ENCODE measurements at regions not wholly inside any gene's neighbourhood (a gene's known extent, or its start where the extent isn't known, plus 50 kb on each side); places are given as distances from the start of the nearest gene placed in this dataset.

DNA sequence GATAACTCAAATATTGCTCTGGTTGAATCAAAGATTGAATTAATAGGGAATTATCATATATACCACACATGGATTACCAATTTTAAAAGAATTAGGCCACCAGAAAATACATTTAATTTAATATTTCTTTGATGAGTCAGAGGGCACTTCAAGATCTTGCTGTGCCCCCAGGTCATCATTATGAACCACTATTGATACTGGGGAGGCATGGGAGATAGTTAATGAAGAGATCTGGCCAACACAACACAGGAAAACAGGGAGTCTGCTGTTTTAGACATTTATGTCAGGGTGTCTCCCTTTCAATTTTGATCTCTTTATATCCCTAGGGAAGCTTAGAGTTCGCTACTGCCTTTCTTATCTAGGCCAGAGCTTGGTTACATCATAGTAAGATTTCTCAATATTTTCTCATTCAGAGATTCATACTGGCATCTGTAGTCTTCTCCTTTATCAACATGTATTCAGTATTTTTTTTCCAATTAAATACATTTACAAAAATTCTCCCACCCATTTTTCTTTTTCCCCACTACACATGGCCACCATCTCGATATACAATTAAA, 158.3 kb upstream of the ZFHX3 start:
- TF ChIP-seq, protein P1, sequence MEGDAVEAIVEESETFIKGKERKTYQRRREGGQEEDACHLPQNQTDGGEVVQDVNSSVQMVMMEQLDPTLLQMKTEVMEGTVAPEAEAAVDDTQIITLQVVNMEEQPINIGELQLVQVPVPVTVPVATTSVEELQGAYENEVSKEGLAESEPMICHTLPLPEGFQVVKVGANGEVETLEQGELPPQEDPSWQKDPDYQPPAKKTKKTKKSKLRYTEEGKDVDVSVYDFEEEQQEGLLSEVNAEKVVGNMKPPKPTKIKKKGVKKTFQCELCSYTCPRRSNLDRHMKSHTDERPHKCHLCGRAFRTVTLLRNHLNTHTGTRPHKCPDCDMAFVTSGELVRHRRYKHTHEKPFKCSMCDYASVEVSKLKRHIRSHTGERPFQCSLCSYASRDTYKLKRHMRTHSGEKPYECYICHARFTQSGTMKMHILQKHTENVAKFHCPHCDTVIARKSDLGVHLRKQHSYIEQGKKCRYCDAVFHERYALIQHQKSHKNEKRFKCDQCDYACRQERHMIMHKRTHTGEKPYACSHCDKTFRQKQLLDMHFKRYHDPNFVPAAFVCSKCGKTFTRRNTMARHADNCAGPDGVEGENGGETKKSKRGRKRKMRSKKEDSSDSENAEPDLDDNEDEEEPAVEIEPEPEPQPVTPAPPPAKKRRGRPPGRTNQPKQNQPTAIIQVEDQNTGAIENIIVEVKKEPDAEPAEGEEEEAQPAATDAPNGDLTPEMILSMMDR (IDR thresholded peaks at IDR 0.05) = no peak

DNA sequence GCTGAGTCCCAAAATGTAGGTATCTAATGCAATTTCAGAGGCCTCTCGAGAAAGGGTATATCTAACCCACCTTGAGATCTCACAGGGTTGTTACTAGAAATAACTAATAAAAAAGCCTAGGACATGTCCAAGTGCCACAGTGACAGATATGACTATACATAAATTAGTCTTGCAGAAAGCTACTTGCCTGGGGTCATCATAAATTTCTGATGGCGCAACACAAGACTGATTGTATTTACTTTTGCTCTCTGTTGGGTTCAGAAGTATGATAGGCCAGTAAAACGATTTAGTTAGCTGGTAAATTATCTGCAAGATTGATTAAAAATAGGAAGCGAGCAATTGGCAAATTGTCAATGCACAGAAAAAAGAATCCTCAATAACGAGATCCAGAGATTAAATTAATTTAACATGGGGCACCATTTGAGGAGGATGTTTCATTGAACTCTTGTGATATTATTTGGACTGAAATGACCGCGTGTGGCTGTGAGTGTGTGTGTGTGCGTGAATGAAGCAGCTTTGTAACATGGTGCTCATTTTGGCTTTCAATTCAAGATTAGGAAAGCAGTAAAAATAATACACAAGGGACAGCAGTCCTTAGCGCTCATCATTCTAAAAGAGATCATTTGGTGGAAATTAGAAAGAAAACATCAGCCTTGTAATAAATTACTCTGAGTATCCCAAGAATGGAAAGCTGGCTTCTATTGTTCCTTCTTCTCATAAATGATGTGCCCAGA, 157.4 kb upstream of the ZFHX3 start:
- TF ChIP-seq, protein P1 (IDR thresholded peaks at IDR 0.05) = no peak

DNA sequence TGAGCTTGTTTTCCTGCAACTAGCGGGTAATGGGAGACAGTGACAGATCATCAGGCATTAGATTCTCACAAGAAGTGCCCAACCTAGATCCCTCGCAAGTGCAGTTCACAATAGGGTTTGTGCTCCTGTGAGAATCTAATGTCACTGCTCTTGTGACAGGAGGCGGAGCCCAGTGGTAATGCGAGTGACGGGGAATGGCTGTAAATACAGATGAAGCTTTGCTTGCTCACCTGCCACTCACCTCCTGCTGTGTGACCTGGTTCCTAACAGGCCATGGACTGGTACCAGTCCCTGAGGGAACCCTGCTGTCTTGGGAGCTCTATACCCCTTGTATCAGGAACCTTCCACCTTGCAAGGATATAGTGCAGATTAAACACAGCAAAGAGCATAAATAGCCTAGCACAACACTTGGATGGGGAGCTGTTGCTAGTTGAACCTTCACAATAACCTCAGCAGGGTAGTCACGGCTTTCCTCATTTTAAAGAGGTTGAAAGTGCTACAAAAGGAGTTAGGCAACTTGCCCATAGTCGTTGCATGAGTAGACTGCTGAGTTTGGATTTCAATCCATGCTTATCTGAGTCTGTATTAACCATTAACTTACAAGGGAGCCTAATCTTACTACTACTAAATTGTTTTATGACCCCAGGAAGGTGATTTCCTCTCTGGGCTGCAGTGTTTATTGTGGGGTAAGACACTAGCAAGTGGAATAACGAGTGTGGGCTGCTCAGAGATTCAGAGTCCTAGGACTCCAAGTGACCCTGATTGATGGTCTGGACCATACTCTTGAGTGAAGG, 156.6 kb upstream of the ZFHX3 start:
- TF ChIP-seq, protein P1 (IDR thresholded peaks at IDR 0.05) = no peak

DNA sequence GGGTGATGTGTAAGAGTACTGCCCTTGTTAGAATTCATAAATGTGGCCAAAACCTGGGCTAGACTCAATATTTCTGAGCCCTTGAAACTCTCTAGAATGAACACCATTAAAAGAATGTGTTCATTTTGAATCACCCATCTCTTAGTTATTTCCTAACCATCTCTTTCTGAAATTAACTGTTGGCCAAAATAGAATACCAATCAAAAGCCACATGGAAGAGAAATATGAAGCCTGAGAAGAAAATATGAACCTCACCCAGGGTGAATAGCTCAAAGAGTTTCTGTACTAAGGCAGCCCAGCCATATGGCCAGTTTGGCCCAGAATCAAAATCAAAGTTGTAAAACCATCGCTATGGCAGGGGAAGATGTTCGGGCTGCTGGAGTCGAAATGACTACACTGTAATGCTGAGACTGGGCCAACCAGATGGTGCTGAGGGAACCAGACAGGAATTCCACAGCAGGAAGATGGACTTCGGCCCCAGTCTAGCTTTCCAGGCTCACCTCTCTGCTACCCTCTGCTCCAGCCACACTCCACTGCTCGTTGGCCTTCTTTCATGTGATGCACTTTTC, 154.3 kb upstream of the ZFHX3 start:
- TF ChIP-seq, protein P1 (IDR thresholded peaks at IDR 0.05) = no peak

DNA sequence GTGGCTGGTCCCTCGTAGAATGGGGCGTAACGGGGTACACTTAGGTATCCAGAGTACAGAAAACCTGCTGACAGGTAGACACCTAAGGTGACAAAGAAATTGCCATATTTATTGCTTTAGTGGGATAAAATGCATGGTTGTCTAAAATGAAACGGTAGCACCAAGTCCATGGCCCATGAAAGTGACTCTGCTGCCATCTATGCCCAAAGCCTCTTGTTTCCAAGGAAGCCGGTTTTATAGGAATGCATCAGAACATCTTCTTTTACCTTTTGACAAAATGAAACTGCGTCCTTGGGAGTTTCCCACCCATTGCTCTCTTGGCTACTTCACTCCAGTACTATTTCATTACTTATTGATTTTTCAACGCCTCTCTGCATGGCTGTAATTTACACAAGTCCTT, 151.3 kb upstream of the ZFHX3 start:
- TF ChIP-seq, protein P1 (IDR thresholded peaks at IDR 0.05) = peak; percentile 36; the same call in 1 of the 2 replicates

DNA sequence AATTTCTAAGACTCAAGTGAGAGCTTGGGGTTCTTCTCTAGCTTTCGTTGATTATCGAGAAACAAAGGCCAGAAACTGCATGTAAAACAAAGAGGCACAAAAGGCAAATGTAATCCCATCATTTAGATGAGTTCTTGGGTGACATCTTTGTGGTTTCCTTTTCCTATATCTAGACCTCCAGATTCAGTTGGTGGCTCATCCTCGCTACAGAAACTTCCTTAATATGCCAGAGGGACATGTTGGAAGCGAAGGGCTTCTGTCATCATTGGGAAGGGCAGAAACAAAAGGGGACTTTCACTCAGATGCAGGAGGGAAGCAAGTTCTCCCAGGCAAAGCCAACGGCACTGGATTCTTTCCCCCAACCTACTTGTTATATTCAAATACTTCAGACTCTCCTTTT, 150.6 kb upstream of the ZFHX3 start:
- TF ChIP-seq, protein P1 (IDR thresholded peaks at IDR 0.05) = no peak

DNA sequence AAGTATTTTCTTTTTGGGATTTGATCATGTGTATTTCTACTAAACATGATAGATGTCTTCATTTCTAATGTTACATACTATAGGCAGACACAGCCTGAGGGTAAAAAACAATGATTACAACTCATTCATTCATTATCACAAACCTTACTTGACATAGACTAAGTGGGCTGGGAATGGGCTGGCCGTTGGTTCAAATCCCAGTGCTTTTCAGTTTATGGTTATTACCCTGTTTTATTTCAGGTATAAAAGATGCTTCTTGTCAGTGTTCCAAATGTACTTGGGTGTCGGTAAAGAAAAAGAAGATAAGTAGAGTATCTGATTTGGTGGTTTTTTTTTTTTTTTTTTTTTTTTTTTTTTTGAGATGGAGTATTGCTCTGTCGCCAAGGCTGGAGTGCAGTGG, 149.7 kb upstream of the ZFHX3 start:
- TF ChIP-seq, protein P1 (IDR thresholded peaks at IDR 0.05) = no peak

Measured in LNCAP (cell line).